ENCODE measurements at regions not wholly inside any gene's neighbourhood (a gene's known extent, or its start where the extent isn't known, plus 50 kb on each side); places are given as distances from the start of the nearest gene placed in this dataset.
"Not testable (repeated sequence)": the region's sequence is repeated elsewhere in the genome, so short reads cannot be mapped to it uniquely, and the experiment has no call there.

- H3K27ac ChIP-seq (ENCODE audit: low read length), result no peak overlapping the region
- no peaks in the 10 kb centered on the region for H3K36me3 ChIP-seq (ENCODE audit: control insufficient read depth, insufficient read depth, low read length)
- H3K9me3 ChIP-seq (ENCODE audit: control insufficient read depth, low read depth, low read length), result no peaks in the 10 kb centered on the region
- H3K4me3 ChIP-seq (ENCODE audit: low read length), result no peak overlapping the region
- 60% methylated on average over 1 of the region's 1 CpG for WGBS (ENCODE audit: insufficient coverage, low lambda C conversion rate)
- no peak for DNase-seq
- no peaks in the 10 kb centered on the region for H3K27me3 ChIP-seq (ENCODE audit: control insufficient read depth, insufficient read depth, low read length)
- H3K4me1 ChIP-seq (ENCODE audit: control insufficient read depth, insufficient read depth, low read length), result no peaks in the 10 kb centered on the region
These were observed 100.8 kb downstream of the DTWD1 start for GRCh38 chr15:49721621-49722020.

GRCh38 chr15:49723981-49724380, 103.1 kb downstream of the DTWD1 start:
- Histone ChIP-seq H3K4me3 (ENCODE audit: low read length) (no peak overlapping the region), H3K4me1 (ENCODE audit: control insufficient read depth, insufficient read depth, low read length) (no peaks in the 10 kb centered on the region), H3K27me3 (ENCODE audit: control insufficient read depth, insufficient read depth, low read length) (no peaks in the 10 kb centered on the region), H3K36me3 (ENCODE audit: control insufficient read depth, insufficient read depth, low read length) (no peaks in the 10 kb centered on the region), H3K27ac (ENCODE audit: low read length) (no peak overlapping the region), H3K9me3 (ENCODE audit: control insufficient read depth, low read depth, low read length) (no peaks in the 10 kb centered on the region)
- DNase-seq, result no peak
- 92% methylated on average over 2 of the region's 2 CpGs for WGBS (ENCODE audit: insufficient coverage, low lambda C conversion rate)

- Histone ChIP-seq H3K9me3 (ENCODE audit: control insufficient read depth, low read depth, low read length) (no peaks in the 10 kb centered on the region), H3K27me3 (ENCODE audit: control insufficient read depth, insufficient read depth, low read length) (no peaks in the 10 kb centered on the region), H3K36me3 (ENCODE audit: control insufficient read depth, insufficient read depth, low read length) (no peaks in the 10 kb centered on the region), H3K27ac (ENCODE audit: low read length) (no peak overlapping the region), H3K4me1 (ENCODE audit: control insufficient read depth, insufficient read depth, low read length) (peaks cover 6% of the 10 kb centered on the region), H3K4me3 (ENCODE audit: low read length) (no peak overlapping the region)
- WGBS (ENCODE audit: insufficient coverage, low lambda C conversion rate), result no CpG with 5 or more reads among the region's 5 CpGs
- peak; percentile 5 to 46 for DNase-seq
These were observed 110.6 kb downstream of the DTWD1 start for GRCh38 chr15:49731187-49732099.

- not testable (repeated sequence) for H3K9me3 ChIP-seq (ENCODE audit: control insufficient read depth, low read depth, low read length); H3K4me1 ChIP-seq (ENCODE audit: control insufficient read depth, insufficient read depth, low read length); H3K4me3 ChIP-seq (ENCODE audit: low read length); H3K27me3 ChIP-seq (ENCODE audit: control insufficient read depth, insufficient read depth, low read length); DNase-seq; H3K36me3 ChIP-seq (ENCODE audit: control insufficient read depth, insufficient read depth, low read length); H3K27ac ChIP-seq (ENCODE audit: low read length)
- no CpG with 5 or more reads among the region's 10 CpGs for WGBS (ENCODE audit: insufficient coverage, low lambda C conversion rate)
These were observed 111.3 kb downstream of the DTWD1 start for GRCh38 chr15:49732109-49732508.

- H3K4me1 ChIP-seq (ENCODE audit: control insufficient read depth, insufficient read depth, low read length); H3K4me3 ChIP-seq (ENCODE audit: low read length); H3K27me3 ChIP-seq (ENCODE audit: control insufficient read depth, insufficient read depth, low read length); H3K27ac ChIP-seq (ENCODE audit: low read length); H3K9me3 ChIP-seq (ENCODE audit: control insufficient read depth, low read depth, low read length); H3K36me3 ChIP-seq (ENCODE audit: control insufficient read depth, insufficient read depth, low read length): not testable (repeated sequence)
- WGBS (ENCODE audit: insufficient coverage, low lambda C conversion rate), result 67% methylated on average over 1 of the region's 1 CpG
- peak in 1 of 2 donors; percentile 31 for DNase-seq
These were observed 113.2 kb downstream of the DTWD1 start for GRCh38 chr15:49734089-49734488.

GRCh38 chr15:49734831-49735508, 114.1 kb downstream of the DTWD1 start:
- Histone ChIP-seq H3K9me3 (ENCODE audit: control insufficient read depth, low read depth, low read length) (no peaks in the 10 kb centered on the region), H3K36me3 (ENCODE audit: control insufficient read depth, insufficient read depth, low read length) (no peaks in the 10 kb centered on the region), H3K4me3 (ENCODE audit: low read length) (no peak overlapping the region), H3K27ac (ENCODE audit: low read length) (no peak overlapping the region), H3K4me1 (ENCODE audit: control insufficient read depth, insufficient read depth, low read length) (peaks cover 6% of the 10 kb centered on the region), H3K27me3 (ENCODE audit: control insufficient read depth, insufficient read depth, low read length) (no peaks in the 10 kb centered on the region)
- WGBS (ENCODE audit: insufficient coverage, low lambda C conversion rate), result 100% methylated on average over 1 of the region's 4 CpGs
- DNase-seq, result no peak

- no peaks in the 10 kb centered on the region for H3K9me3 ChIP-seq (ENCODE audit: control insufficient read depth, low read depth, low read length)
- no peak overlapping the region for H3K27ac ChIP-seq (ENCODE audit: low read length)
- no peak overlapping the region for H3K4me3 ChIP-seq (ENCODE audit: low read length)
- no peak for DNase-seq
- H3K27me3 ChIP-seq (ENCODE audit: control insufficient read depth, insufficient read depth, low read length), result no peaks in the 10 kb centered on the region
- no peaks in the 10 kb centered on the region for H3K36me3 ChIP-seq (ENCODE audit: control insufficient read depth, insufficient read depth, low read length)
- H3K4me1 ChIP-seq (ENCODE audit: control insufficient read depth, insufficient read depth, low read length), result no peaks in the 10 kb centered on the region
These were observed 116.3 kb downstream of the DTWD1 start for GRCh38 chr15:49737127-49737526.

GRCh38 chr15:49741712-49742111, 120.9 kb downstream of the DTWD1 start:
- Histone ChIP-seq H3K4me3 (ENCODE audit: low read length) (no peak overlapping the region), H3K4me1 (ENCODE audit: control insufficient read depth, insufficient read depth, low read length) (no peaks in the 10 kb centered on the region), H3K27ac (ENCODE audit: low read length) (no peak overlapping the region), H3K27me3 (ENCODE audit: control insufficient read depth, insufficient read depth, low read length) (no peaks in the 10 kb centered on the region), H3K9me3 (ENCODE audit: control insufficient read depth, low read depth, low read length) (no peaks in the 10 kb centered on the region), H3K36me3 (ENCODE audit: control insufficient read depth, insufficient read depth, low read length) (no peaks in the 10 kb centered on the region)
- no peak for DNase-seq

GRCh38 chr15:49742381-49742780, 121.5 kb downstream of the DTWD1 start:
- no peaks in the 10 kb centered on the region for H3K9me3 ChIP-seq (ENCODE audit: control insufficient read depth, low read depth, low read length)
- no peaks in the 10 kb centered on the region for H3K27me3 ChIP-seq (ENCODE audit: control insufficient read depth, insufficient read depth, low read length)
- H3K27ac ChIP-seq (ENCODE audit: low read length), result no peak overlapping the region
- H3K4me3 ChIP-seq (ENCODE audit: low read length), result no peak overlapping the region
- WGBS (ENCODE audit: insufficient coverage, low lambda C conversion rate), result no CpG with 5 or more reads among the region's 3 CpGs
- no peaks in the 10 kb centered on the region for H3K36me3 ChIP-seq (ENCODE audit: control insufficient read depth, insufficient read depth, low read length)
- no peaks in the 10 kb centered on the region for H3K4me1 ChIP-seq (ENCODE audit: control insufficient read depth, insufficient read depth, low read length)
- no peak for DNase-seq

GRCh38 chr15:49747340-49747739, 126.5 kb downstream of the DTWD1 start:
- Histone ChIP-seq H3K27me3 (ENCODE audit: control insufficient read depth, insufficient read depth, low read length) (no peaks in the 10 kb centered on the region), H3K27ac (ENCODE audit: low read length) (no peak overlapping the region), H3K4me3 (ENCODE audit: low read length) (no peak overlapping the region), H3K9me3 (ENCODE audit: control insufficient read depth, low read depth, low read length) (no peaks in the 10 kb centered on the region), H3K4me1 (ENCODE audit: control insufficient read depth, insufficient read depth, low read length) (no peaks in the 10 kb centered on the region), H3K36me3 (ENCODE audit: control insufficient read depth, insufficient read depth, low read length) (no peaks in the 10 kb centered on the region)
- no peak for DNase-seq
- 43% methylated on average over 1 of the region's 1 CpG for WGBS (ENCODE audit: insufficient coverage, low lambda C conversion rate)

GRCh38 chr15:49748791-49749190, 127.9 kb downstream of the DTWD1 start:
- no peak overlapping the region for H3K27ac ChIP-seq (ENCODE audit: low read length)
- WGBS (ENCODE audit: insufficient coverage, low lambda C conversion rate), result no CpG with 5 or more reads among the region's 2 CpGs

More at GRCh38 chr15:49748791-49749190, 127.9 kb downstream of the DTWD1 start:
- Histone ChIP-seq H3K4me1 (ENCODE audit: control insufficient read depth, insufficient read depth, low read length) (no peaks in the 10 kb centered on the region), H3K9me3 (ENCODE audit: control insufficient read depth, low read depth, low read length) (no peaks in the 10 kb centered on the region), H3K4me3 (ENCODE audit: low read length) (no peak overlapping the region), H3K36me3 (ENCODE audit: control insufficient read depth, insufficient read depth, low read length) (no peaks in the 10 kb centered on the region), H3K27me3 (ENCODE audit: control insufficient read depth, insufficient read depth, low read length) (no peaks in the 10 kb centered on the region)
- no peak for DNase-seq

Measured in large intestine (tissue), 3 donors.